Body of pancreas (tissue), 4 donors: ENCODE measurements at regions not wholly inside any gene's neighbourhood (a gene's known extent, or its start where the extent isn't known, plus 50 kb on each side); places are given as distances from the start of the nearest gene placed in this dataset.

Source experiments
- ATAC-seq: fragments of 150-250 bp; one replicate; pipeline ENCODE4 v1.9.1; 2016
- DNase-seq, 4 donors: peaks; one replicate each; pipeline ENCODE4 v3.0.0-alpha.2; 2019
- H3K27ac ChIP-seq, 4 donors: fragments of 200-600 bp; sonication (generic); 1 replicate in 3 of 4; 2 replicates in 1 of 4; pipeline versions ENCODE4 v1.5.1 to v1.6.1; 2016 to 2019; ENCODE audit warnings: mild to moderate bottlenecking in 1 of 4, mixed read lengths in 1 of 4, moderate library complexity in 1 of 4
- H3K27me3 ChIP-seq, 2 donors: fragments of 200-600 bp; sonication (generic); one replicate each; pipeline ENCODE4 v1.6.0; 2016; ENCODE audit warnings: mild to moderate bottlenecking in 1 of 2
- H3K36me3 ChIP-seq, 2 donors: fragments of 200-600 bp; sonication (generic); replicated peaks in 1 of 2; 2 replicates each; pipeline ENCODE4 v1.5.1; 2016; ENCODE audit warnings: low read depth in 2 of 2; ENCODE audit not compliant: insufficient read depth in 1 of 2
- H3K4me1 ChIP-seq: fragments of 200-600 bp; sonication (generic); one replicate; pipeline ENCODE4 v1.6.0; 2016
- H3K4me3 ChIP-seq, 2 donors: fragments of 200-600 bp; sonication (generic); 1 replicate in 1 of 2; 2 replicates in 1 of 2; pipeline ENCODE4 v1.5.1; 2016 to 2019
- H3K9me3 ChIP-seq, 3 donors: fragments of 200-600 bp; sonication (generic); 1 replicate in 2 of 3; 2 replicates in 1 of 3; pipeline ENCODE4 v1.5.1; 2016
- CTCF ChIP-seq, 7 experiments: fragments of 450-650 bp in 4 of 7; fragments of 200-600 bp in 3 of 7; sonication (generic) in 3 of 7; IDR thresholded peaks; one replicate each; pipeline ENCODE4 v1.5.1; 2016 to 2019; ENCODE audit warnings: antibody characterized with exemption in 7 of 7
- POLR2A ChIP-seq, 3 donors: fragments of 450-650 bp; IDR thresholded peaks; one replicate each; pipeline ENCODE4 v1.6.1; 2016; ENCODE audit warnings: antibody characterized with exemption in 3 of 3, mild to moderate bottlenecking in 2 of 3
- WGBS, 2 donors: methylation state at CpG; one replicate each; pipeline ENCODE4 v1.1.5; 2017; 5-methylcytosine and 5-hydroxymethylcytosine counted together
- intact Hi-C: fragments of 100-400 bp; cut with DNase I; formaldehyde crosslinking; loops from one replicate; pipeline ENCODE4 v1.15.1; 2023

GRCh38 chr9:88243736-88244135 lies 105.5 kb upstream of the SPATA31C2 start:
- Histone ChIP-seq H3K4me3 (no peak overlapping the region), H3K27me3 (no peaks in the 10 kb centered on the region), H3K36me3 (no peaks in the 10 kb centered on the region), H3K4me1 (no peaks in the 10 kb centered on the region), H3K9me3 (no peaks in the 10 kb centered on the region), H3K27ac (peak overlapping the region in 1 of 4 donors; percentile 47)
- intact Hi-C loops = no loop called here
- DNase-seq (no peak), ATAC-seq (peak; percentile 84)
- TF ChIP-seq CTCF (IDR thresholded peaks at IDR 0.05) (no peak), POLR2A (IDR thresholded peaks at IDR 0.05) (no peak)

- intact Hi-C loops = no loop called here
- 59 to 65% methylated on average over 1 of the region's 1 CpG for WGBS, 2 donors
- H3K27ac ChIP-seq = no peak overlapping the region
- ATAC-seq (no peak), DNase-seq (no peak)
- TF ChIP-seq CTCF (IDR thresholded peaks at IDR 0.05) = no peak
- TF ChIP-seq POLR2A (IDR thresholded peaks at IDR 0.05) = no peak
- no peaks in the 10 kb centered on the region for H3K9me3 ChIP-seq
- H3K36me3 ChIP-seq = no peaks in the 10 kb centered on the region
- H3K4me3 ChIP-seq = no peak overlapping the region
- H3K4me1 ChIP-seq = peaks cover 1% of the 10 kb centered on the region
- H3K27me3 ChIP-seq = no peaks in the 10 kb centered on the region
Measured at GRCh38 chr9:88242879-88243278, 104.6 kb upstream of the SPATA31C2 start.

- Histone ChIP-seq H3K27ac (peak overlapping the region; percentile 40 to 79 (median 69)), H3K36me3 (no peaks in the 10 kb centered on the region), H3K27me3 (no peaks in the 10 kb centered on the region), H3K4me3 (no peak overlapping the region), H3K9me3 (no peaks in the 10 kb centered on the region), H3K4me1 (peaks cover 19% of the 10 kb centered on the region)
- ATAC-seq (no peak), DNase-seq (no peak)
- WGBS, 2 donors = 71 to 72% methylated on average over 11 of the region's 11 CpGs
- intact Hi-C loops = no loop called here
- TF ChIP-seq POLR2A (IDR thresholded peaks at IDR 0.05) (no peak), CTCF (IDR thresholded peaks at IDR 0.05) (no peak)
Measured at GRCh38 chr9:88237991-88238571, 99.8 kb upstream of the SPATA31C2 start.

GRCh38 chr9:88237479-88237961 lies 99.2 kb upstream of the SPATA31C2 start:
- intact Hi-C loops = no loop called here

More at GRCh38 chr9:88237479-88237961, 99.2 kb upstream of the SPATA31C2 start:
- 33 to 42% methylated on average over 7 of the region's 7 CpGs for WGBS, 2 donors
- peak overlapping the region; percentile 40 to 79 (median 69) for H3K27ac ChIP-seq
- H3K27me3 ChIP-seq = no peaks in the 10 kb centered on the region
- TF ChIP-seq CTCF (IDR thresholded peaks at IDR 0.05) (no peak), POLR2A (IDR thresholded peaks at IDR 0.05) (no peak)
- no peaks in the 10 kb centered on the region for H3K36me3 ChIP-seq
- DNase-seq = no peak
- ATAC-seq = peak; percentile 64
- no peak overlapping the region for H3K4me3 ChIP-seq
- H3K4me1 ChIP-seq = peaks cover 19% of the 10 kb centered on the region
- no peaks in the 10 kb centered on the region for H3K9me3 ChIP-seq
